K562 (cell line): ENCODE measurements at regions not wholly inside any gene's neighbourhood (a gene's known extent, or its start where the extent isn't known, plus 50 kb on each side); places are given as distances from the start of the nearest gene placed in this dataset.

Experiments used
- ATAC-seq: fragments of 200-7000 bp; cut with Tn5 transposase; 3 replicates; pipeline ENCODE4 v1.9.1; 2020; ENCODE audit warnings: moderate library complexity
- BruUV-seq: library from RNA; stranded (reverse); fragments of 400-500 nt; replicated peaks from 2 replicates; lab custom pipeline; 2021; lab: Mats Ljungman, UMichigan
- CTCF ChIA-PET: fragments of 300-600 bp; formaldehyde crosslinking; extraction: SDS; loops from one replicate; lab custom pipeline; 2021; ENCODE audit warnings: low intra/inter-chr PET ratio; lab: Yijun Ruan, JAX
- POLR2A ChIA-PET: fragments of 300-600, 350-650 bp; sonication (Branson Sonifier 250); formaldehyde crosslinking; extraction: SDS; loops from one replicate; lab custom pipeline; 2021; ENCODE audit warnings: antibody characterized with exemption, inconsistent platforms; lab: Yijun Ruan, JAX
- DNase-seq, 4 experiments: peaks; one replicate each; pipeline versions ENCODE4 v3.0.0 to v3.0.0-alpha.2; 2011 to 2018; ENCODE audit warnings: low spot score in 3 of 4, mixed read lengths in 3 of 4; ENCODE audit errors: extremely low read depth in 1 of 4
- FAIRE-seq: peaks from 2 replicates; lab custom pipeline; 2011; peaks lifted over from hg19 to GRCh38; lab: Jason Lieb, UNC
- H2AFZ ChIP-seq: 2 replicates; pipeline ENCODE4 v1.6.0; 2011; ENCODE audit warnings: low read depth, low read length, control low read depth, inconsistent platforms
- H3K27ac ChIP-seq: fragments of 200-600 bp; 3 replicates; pipeline ENCODE4 v1.8.0; 2011; ENCODE audit warnings: low read depth, mild to moderate bottlenecking, control low read depth, inconsistent platforms, low read length, moderate library complexity, mixed read lengths; ENCODE audit errors: extremely low read depth
- H3K27me3 ChIP-seq, 2 experiments: fragments of 300-600 bp in 1 of 2; 2 replicates in 1 of 2; 3 replicates in 1 of 2; pipeline versions ENCODE4 v1.6.0 to v1.8.0; 2011; ENCODE audit warnings: inconsistent platforms in 2 of 2, low read length in 2 of 2, mild to moderate bottlenecking in 1 of 2, mixed read lengths in 1 of 2, moderate library complexity in 1 of 2; ENCODE audit not compliant: control insufficient read depth in 2 of 2, insufficient read depth in 2 of 2
- H3K36me3 ChIP-seq: fragments of 300-600 bp; 3 replicates; pipeline ENCODE4 v1.8.0; 2011; ENCODE audit warnings: mild to moderate bottlenecking, low read length, inconsistent platforms; ENCODE audit not compliant: control insufficient read depth, insufficient read depth
- H3K4me1 ChIP-seq, 2 experiments: fragments of 200-600 bp in 1 of 2; replicated peaks in 1 of 2; 2 replicates in 1 of 2; 3 replicates in 1 of 2; pipeline versions ENCODE4 v1.5.1 to v1.8.0; 2011; ENCODE audit warnings: inconsistent platforms in 2 of 2, low read length in 2 of 2, mild to moderate bottlenecking in 1 of 2, mixed read lengths in 1 of 2, moderate library complexity in 1 of 2; ENCODE audit not compliant: control insufficient read depth in 2 of 2, insufficient read depth in 2 of 2
- H3K4me2 ChIP-seq: 2 replicates; pipeline ENCODE4 v1.6.1; 2011; ENCODE audit warnings: low read length, control low read depth, inconsistent platforms, mixed read lengths; ENCODE audit not compliant: insufficient read depth
- H3K4me3 ChIP-seq: fragments of 200-600 bp; sonication (generic), shearing (Covaris generic); 2 replicates; pipeline ENCODE4 v1.5.1; 2016; ENCODE audit warnings: control low read depth, inconsistent platforms
- H3K79me2 ChIP-seq: fragments of 200-600 bp; 3 replicates; pipeline ENCODE4 v1.8.0; 2011; ENCODE audit warnings: low read length, inconsistent platforms; ENCODE audit not compliant: control insufficient read depth, insufficient read depth
- H3K9ac ChIP-seq, 2 experiments: 2 replicates each; pipeline versions ENCODE4 v1.6.0 to v1.6.1; 2011; ENCODE audit warnings: low read depth in 2 of 2, low read length in 2 of 2, control low read depth in 1 of 2, inconsistent platforms in 1 of 2, mild to moderate bottlenecking in 1 of 2, mixed read lengths in 1 of 2; ENCODE audit not compliant: insufficient read depth in 1 of 2
- H3K9me1 ChIP-seq: one replicate; pipeline ENCODE4 v1.6.0; 2011; ENCODE audit warnings: inconsistent platforms, mild to moderate bottlenecking, low read length, moderate library complexity; ENCODE audit not compliant: control insufficient read depth, insufficient read depth
- H3K9me3 ChIP-seq: replicated peaks from 2 replicates; pipeline ENCODE4 v1.5.1; 2011; ENCODE audit warnings: low read depth, low read length, inconsistent platforms; ENCODE audit not compliant: control insufficient read depth, insufficient read depth
- H4K20me1 ChIP-seq: replicated peaks from 2 replicates; pipeline ENCODE4 v1.6.1; 2011; ENCODE audit warnings: low read length, inconsistent platforms, mixed read lengths; ENCODE audit not compliant: control insufficient read depth, insufficient read depth
- ARHGAP35 ChIP-seq: fragments of 450-650 bp; IDR thresholded peaks from 2 replicates; pipeline ENCODE4 v1.6.1; 2018; ENCODE audit not compliant: partially characterized antibody
- CHCHD3 ChIP-seq: fragments of 250-450 bp; sonication (Bioruptor Pico); IDR thresholded peaks from 2 replicates; pipeline ENCODE4 v2.1.2; 2022; ENCODE audit warnings: mild to moderate bottlenecking
- EWSR1 ChIP-seq: fragments of 450-650 bp; IDR thresholded peaks from 2 replicates; pipeline ENCODE4 v1.6.1; 2018; ENCODE audit warnings: borderline replicate concordance, mild to moderate bottlenecking, low read depth, moderate library complexity; ENCODE audit not compliant: partially characterized antibody
- GABPA ChIP-seq: fragments of 200-800 bp; sonication (Bioruptor generic); conservative IDR thresholded peaks from 2 replicates; pipeline ENCODE4 v1.6.1; 2016; ENCODE audit warnings: low read depth, missing genetic modification characterization, missing compliant biosample characterization
- GTF2E2 ChIP-seq: fragments of 200-800 bp; sonication (Bioruptor generic); IDR thresholded peaks from 2 replicates; pipeline ENCODE4 v1.6.1; 2016; ENCODE audit warnings: missing genetic modification characterization, missing compliant biosample characterization
- HEY1 ChIP-seq: fragments of 250-450 bp; sonication (Bioruptor Pico); IDR thresholded peaks from 2 replicates; pipeline ENCODE4 v1.5.0; 2020; ENCODE audit warnings: mild to moderate bottlenecking, moderate library complexity, borderline replicate concordance
- HINFP ChIP-seq: fragments of 450-650 bp; conservative IDR thresholded peaks from 2 replicates; pipeline ENCODE4 v1.6.1; 2016; ENCODE audit warnings: missing genetic modification characterization, low read depth, mild to moderate bottlenecking, control low read depth, missing compliant biosample characterization
- HNRNPH1 ChIP-seq: fragments of 200-400 bp; formaldehyde crosslinking; optimal IDR thresholded peaks from 2 replicates; pipeline ENCODE3; 2017; ENCODE audit warnings: low read depth, mild to moderate bottlenecking, low read length, moderate library complexity
- HNRNPL ChIP-seq: fragments of 200-400 bp; formaldehyde crosslinking; IDR thresholded peaks from 2 replicates; pipeline ENCODE4 v1.6.1; 2017; ENCODE audit warnings: low read depth, mild to moderate bottlenecking, low read length
- MCM5 ChIP-seq: fragments of 450-650 bp; IDR thresholded peaks from 2 replicates; pipeline ENCODE4 v1.6.1; 2016; ENCODE audit warnings: low read depth
- MYC ChIP-seq, 2 experiments: fragments of 250-450 bp in 1 of 2; sonication (Bioruptor Pico) in 1 of 2; IDR thresholded peaks; 2 replicates each; pipeline versions ENCODE4 v1.5.1 to v1.6.1; 2012 to 2021; ENCODE audit warnings: low read depth in 2 of 2, borderline replicate concordance in 1 of 2, improper control_type of control experiment in 1 of 2, low read length in 1 of 2, mild to moderate bottlenecking in 1 of 2, moderate library complexity in 1 of 2
- SMARCB1 ChIP-seq: IDR thresholded peaks from 2 replicates; pipeline ENCODE4 v1.6.1; 2011; ENCODE audit warnings: improper control_type of control experiment, low read depth; ENCODE audit not compliant: insufficient read length
- TEAD4 ChIP-seq, 2 experiments: sonication (generic) in 1 of 2; formaldehyde crosslinking in 1 of 2; IDR thresholded peaks; 2 replicates each; pipeline versions ENCODE4 v1.6.1 to v1.8.0; 2012 to 2022; ENCODE audit warnings: borderline replicate concordance in 1 of 2, inconsistent platforms in 1 of 2, low read length in 1 of 2, mild to moderate bottlenecking in 1 of 2, missing genetic modification reagents in 1 of 2
- ZNF174 ChIP-seq: fragments of 250-450 bp; sonication (Bioruptor Pico); IDR thresholded peaks from 2 replicates; pipeline ENCODE4 v1.4.0; 2020; ENCODE audit warnings: mild to moderate bottlenecking
- ZNF431 ChIP-seq: sonication (generic); formaldehyde crosslinking; IDR thresholded peaks from 2 replicates; pipeline ENCODE4 v1.8.0; 2022; ENCODE audit warnings: mild to moderate bottlenecking, missing genetic modification reagents
- WGBS: fragments of 100-300 bp; shearing (Covaris generic); methylation state at CpG from one replicate; pipeline ENCODE4 v1.1.6; 2016; ENCODE audit warnings: low coverage, mixed read lengths; ENCODE audit not compliant: insufficient coverage; ENCODE audit errors: missing lambda C conversion rate; 5-methylcytosine and 5-hydroxymethylcytosine counted together
- in situ Hi-C: fragments of 300-500 bp; cut with MboI; formaldehyde crosslinking; loops from 4 replicates; pipeline ENCODE4 v1.15.0; 2018; ENCODE audit warnings: inconsistent platforms, mixed read lengths
- intact Hi-C: fragments of 100-400 bp; cut with micrococcal nuclease; formaldehyde crosslinking; loops from 2 replicates; pipeline ENCODE4 v1.14.2; 2022

GRCh38 chr16:48438414-48438813, 53.2 kb upstream of the SIAH1 start:
- Histone ChIP-seq H3K4me2 (no peak overlapping the region), H3K36me3 (no peaks in the 10 kb centered on the region), H3K27me3 (peaks cover 14 to 34% of the 10 kb centered on the region in 2 experiments; a peak in 4 of 5 replicates), H3K9me3 (no peaks in the 10 kb centered on the region), H3K9me1 (no peaks in the 10 kb centered on the region), H3K9ac (no peak overlapping the region), H3K4me1 (no peaks in the 10 kb centered on the region), H3K79me2 (no peaks in the 10 kb centered on the region), H2AFZ (no peak overlapping the region), H4K20me1 (no peaks in the 10 kb centered on the region), H3K27ac (no peak overlapping the region), H3K4me3 (no peak overlapping the region)
- ATAC-seq (no peak), FAIRE-seq (no peak), DNase-seq (no peak)
- WGBS: 3% methylated on average over 5 of the region's 5 CpGs
- CTCF ChIA-PET: no interaction called here
- TF ChIP-seq ARHGAP35: no peak
- no peak for TF ChIP-seq MYC (IDR thresholded peaks at IDR 0.05; ENCODE audit: low read depth, low read length)
- no peak for TF ChIP-seq MYC (CRISPR knock-in tag; IDR thresholded peaks at IDR 0.05; ENCODE audit: borderline replicate concordance, low read depth)
- TF ChIP-seq SMARCB1: no peak
- TF ChIP-seq TEAD4 (IDR thresholded peaks at IDR 0.05; ENCODE audit: low read length): no peak
- no peak for TF ChIP-seq TEAD4 (CRISPR knock-in tag; IDR thresholded peaks at IDR 0.05; ENCODE audit: borderline replicate concordance)
- TF ChIP-seq HNRNPL: no peak
- no TSS peak for BruUV-seq
- POLR2A ChIA-PET: no interaction called here
- intact Hi-C loops: loop anchor here (5.0 to 10.0 kb wide), 2 partner anchors 86 to 204 kb away; no protein-coding TSS in a partner anchor
- in situ Hi-C loops: no loop called here

- H3K4me2 ChIP-seq: no peak overlapping the region
- no peaks in the 10 kb centered on the region for H3K9me1 ChIP-seq
- no peak overlapping the region for H3K9ac ChIP-seq
- DNase-seq (no peak), ATAC-seq (no peak), FAIRE-seq (no peak)
- no peak overlapping the region for H2AFZ ChIP-seq
- ChIA-PET POLR2A (interaction anchor here (0.7 to 3.1 kb wide), 3 partner anchors 10 to 70 kb away, joined by 4 to 9 read pairs (median 5); no protein-coding TSS in a partner anchor), CTCF (interaction anchor here (0.7 to 2.4 kb wide), 2 partner anchors 82 to 204 kb away, joined by 4 to 14 read pairs; no protein-coding TSS in a partner anchor)
- in situ Hi-C loops (no loop called here), intact Hi-C loops (loop anchor here (5.0 to 10.0 kb wide), 2 partner anchors 84 to 201 kb away; no protein-coding TSS in a partner anchor)
- no peaks in the 10 kb centered on the region for H3K79me2 ChIP-seq
- BruUV-seq: no TSS peak
- H3K36me3 ChIP-seq: no peaks in the 10 kb centered on the region
- no peaks in the 10 kb centered on the region for H3K9me3 ChIP-seq
- H3K27ac ChIP-seq: no peak overlapping the region
- no peak overlapping the region for H3K4me3 ChIP-seq
- WGBS: 17% methylated on average over 6 of the region's 6 CpGs
- peaks cover 16 to 32% of the 10 kb centered on the region in 2 experiments; a peak in 4 of 5 replicates for H3K27me3 ChIP-seq
- H3K4me1 ChIP-seq: no peaks in the 10 kb centered on the region
- H4K20me1 ChIP-seq: no peaks in the 10 kb centered on the region
- TF ChIP-seq MCM5 (no peak), HEY1 (CRISPR knock-in tag) (no peak), ZNF431 (CRISPR knock-in tag) (no peak), HINFP (no peak), GTF2E2 (no peak), CHCHD3 (CRISPR knock-in tag) (no peak), EWSR1 (no peak), ZNF174 (CRISPR knock-in tag) (no peak), GABPA (tag) (no peak), HNRNPH1 (no peak)
These were observed 50.7 kb upstream of the SIAH1 start for GRCh38 chr16:48435906-48436305.
